ENCODE measurements at regions not wholly inside any gene's neighbourhood (a gene's known extent, or its start where the extent isn't known, plus 50 kb on each side); places are given as distances from the start of the nearest gene placed in this dataset.

- no peaks in the 10 kb centered on the region for H3K36me3 Mint-ChIP-seq
- H3K27ac Mint-ChIP-seq, result no peak overlapping the region
- H3K9me3 Mint-ChIP-seq, result peaks cover 5% of the 10 kb centered on the region
- H3K4me1 Mint-ChIP-seq, result peaks cover 2% of the 10 kb centered on the region
- H3K4me3 Mint-ChIP-seq, result no peak overlapping the region
- no peak for DNase-seq (ENCODE audit: low spot score in 2 of 2, unreplicated experiment in 2 of 2)
- TF ChIP-seq CTCF (IDR thresholded peaks at IDR 0.05; ENCODE audit: unreplicated experiment), result no peak
- no peaks in the 10 kb centered on the region for H3K27me3 Mint-ChIP-seq (ENCODE audit: low read depth)
Measured at GRCh38 chr9:99760421-99760820, 61.3 kb upstream of the NR4A3 start.

- no peaks in the 10 kb centered on the region for H3K27me3 Mint-ChIP-seq (ENCODE audit: low read depth)
- peaks cover 2% of the 10 kb centered on the region for H3K4me1 Mint-ChIP-seq
- H3K36me3 Mint-ChIP-seq, result no peaks in the 10 kb centered on the region
- TF ChIP-seq CTCF (IDR thresholded peaks at IDR 0.05; ENCODE audit: unreplicated experiment), result no peak
- no peak for DNase-seq (ENCODE audit: low spot score in 2 of 2, unreplicated experiment in 2 of 2)
- no peak overlapping the region for H3K4me3 Mint-ChIP-seq
- H3K27ac Mint-ChIP-seq, result no peak overlapping the region
- peaks cover 5% of the 10 kb centered on the region for H3K9me3 Mint-ChIP-seq
Measured at GRCh38 chr9:99762470-99762869, 59.2 kb upstream of the NR4A3 start.
